GM06990 (cell line): ENCODE measurements at regions not wholly inside any gene's neighbourhood (a gene's known extent, or its start where the extent isn't known, plus 50 kb on each side); places are given as distances from the start of the nearest gene placed in this dataset.

Experiments used
- DNase-seq: peaks from one replicate; pipeline ENCODE4 v3.0.0-alpha.2; 2011; ENCODE audit not compliant: insufficient read length; ENCODE audit errors: extremely low read depth
- H3K27me3 ChIP-seq: replicated peaks from 2 replicates; pipeline ENCODE4 v1.6.0; 2011; ENCODE audit warnings: low read length; ENCODE audit not compliant: control insufficient read depth, insufficient read depth
- H3K36me3 ChIP-seq: 2 replicates; pipeline ENCODE4 v1.5.1; 2011; ENCODE audit warnings: low read length; ENCODE audit not compliant: control insufficient read depth, insufficient read depth
- H3K4me3 ChIP-seq: replicated peaks from 2 replicates; pipeline ENCODE4 v1.5.1; 2011; ENCODE audit warnings: low read depth, mild to moderate bottlenecking, control low read depth, low read length
- TF ChIP-seq, protein P1 (sequence below): IDR thresholded peaks from 2 replicates; pipeline ENCODE4 v1.5.1; 2011; ENCODE audit warnings: low read length, control low read depth, mild to moderate bottlenecking, inconsistent platforms; ENCODE audit not compliant: insufficient read depth, poor library complexity, severe bottlenecking

DNA sequence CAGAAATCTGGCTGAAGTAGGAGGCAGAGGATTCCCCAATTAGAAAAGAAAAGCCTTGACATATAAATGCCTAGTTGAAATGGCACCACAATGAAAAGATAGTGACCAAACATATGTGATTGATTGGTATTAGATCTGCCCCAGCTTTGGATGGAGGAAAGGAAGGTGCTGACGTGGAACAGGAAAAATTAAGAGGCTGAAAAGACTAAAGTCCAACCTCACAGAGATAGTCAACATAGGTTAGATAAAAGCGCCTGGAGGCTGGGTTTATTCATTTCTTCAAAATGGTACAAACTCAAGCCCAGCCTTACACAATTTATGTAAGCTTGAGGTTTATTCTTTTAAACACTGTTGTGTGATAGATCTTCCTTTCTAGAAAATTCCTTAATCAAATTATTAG lies 129.6 kb downstream of the RPS29 start:
- Histone ChIP-seq H3K36me3 (no peaks in the 10 kb centered on the region), H3K27me3 (no peaks in the 10 kb centered on the region; the same call in 1 of the 2 replicates)
- no peak for DNase-seq

DNA sequence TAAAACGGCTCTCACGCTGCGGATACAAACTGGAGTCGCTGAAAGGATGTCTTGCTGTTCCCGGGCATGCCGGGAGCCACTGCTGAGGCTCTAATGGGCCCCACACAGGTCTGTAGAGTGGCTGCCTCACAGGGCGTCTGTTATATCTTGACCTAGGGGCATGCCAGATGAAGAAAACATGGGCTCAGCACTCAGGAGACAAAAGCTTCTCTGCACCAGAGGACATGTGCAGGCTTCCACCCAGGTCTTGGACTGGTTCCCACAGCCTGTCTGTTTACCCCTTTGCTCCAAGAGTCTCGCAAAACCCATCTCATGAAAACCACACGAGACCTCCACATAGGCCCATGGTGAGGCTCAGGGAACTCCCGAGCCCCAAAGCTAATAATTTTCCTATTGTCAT lies 134.2 kb downstream of the RPS29 start:
- no peak overlapping the region for H3K4me3 ChIP-seq
- H3K27me3 ChIP-seq = no peaks in the 10 kb centered on the region; the same call in 1 of the 2 replicates
- TF ChIP-seq, protein P1, sequence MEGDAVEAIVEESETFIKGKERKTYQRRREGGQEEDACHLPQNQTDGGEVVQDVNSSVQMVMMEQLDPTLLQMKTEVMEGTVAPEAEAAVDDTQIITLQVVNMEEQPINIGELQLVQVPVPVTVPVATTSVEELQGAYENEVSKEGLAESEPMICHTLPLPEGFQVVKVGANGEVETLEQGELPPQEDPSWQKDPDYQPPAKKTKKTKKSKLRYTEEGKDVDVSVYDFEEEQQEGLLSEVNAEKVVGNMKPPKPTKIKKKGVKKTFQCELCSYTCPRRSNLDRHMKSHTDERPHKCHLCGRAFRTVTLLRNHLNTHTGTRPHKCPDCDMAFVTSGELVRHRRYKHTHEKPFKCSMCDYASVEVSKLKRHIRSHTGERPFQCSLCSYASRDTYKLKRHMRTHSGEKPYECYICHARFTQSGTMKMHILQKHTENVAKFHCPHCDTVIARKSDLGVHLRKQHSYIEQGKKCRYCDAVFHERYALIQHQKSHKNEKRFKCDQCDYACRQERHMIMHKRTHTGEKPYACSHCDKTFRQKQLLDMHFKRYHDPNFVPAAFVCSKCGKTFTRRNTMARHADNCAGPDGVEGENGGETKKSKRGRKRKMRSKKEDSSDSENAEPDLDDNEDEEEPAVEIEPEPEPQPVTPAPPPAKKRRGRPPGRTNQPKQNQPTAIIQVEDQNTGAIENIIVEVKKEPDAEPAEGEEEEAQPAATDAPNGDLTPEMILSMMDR = no peak
- no peaks in the 10 kb centered on the region for H3K36me3 ChIP-seq
- DNase-seq = no peak

More for the DNA sequence above, 129.6 kb downstream of the RPS29 start:
- TF ChIP-seq, protein P1 = no peak
- no peak overlapping the region for H3K4me3 ChIP-seq

DNA sequence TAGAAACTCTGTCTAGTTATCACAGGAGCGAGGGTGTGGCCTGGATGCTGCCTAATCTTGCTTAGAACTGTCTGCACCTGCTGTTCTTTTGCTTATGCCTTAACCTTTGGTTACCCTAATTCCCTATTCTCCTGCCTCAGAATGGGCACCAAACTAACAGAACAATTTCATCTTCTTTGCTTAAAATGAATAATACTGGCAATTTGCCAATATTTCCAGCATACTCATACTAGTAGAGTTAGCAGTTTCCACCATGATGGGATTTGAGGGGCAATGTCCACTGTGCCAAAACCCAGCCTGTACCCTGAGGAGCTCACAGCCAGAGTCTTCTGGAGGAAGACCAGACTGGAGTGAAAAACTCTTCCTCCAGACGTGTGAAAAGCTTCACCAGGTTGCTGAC lies 136.4 kb downstream of the RPS29 start:
- Histone ChIP-seq H3K27me3 (no peaks in the 10 kb centered on the region; the same call in 1 of the 2 replicates), H3K4me3 (no peak overlapping the region)
- TF ChIP-seq, protein P1 = no peak

DNA sequence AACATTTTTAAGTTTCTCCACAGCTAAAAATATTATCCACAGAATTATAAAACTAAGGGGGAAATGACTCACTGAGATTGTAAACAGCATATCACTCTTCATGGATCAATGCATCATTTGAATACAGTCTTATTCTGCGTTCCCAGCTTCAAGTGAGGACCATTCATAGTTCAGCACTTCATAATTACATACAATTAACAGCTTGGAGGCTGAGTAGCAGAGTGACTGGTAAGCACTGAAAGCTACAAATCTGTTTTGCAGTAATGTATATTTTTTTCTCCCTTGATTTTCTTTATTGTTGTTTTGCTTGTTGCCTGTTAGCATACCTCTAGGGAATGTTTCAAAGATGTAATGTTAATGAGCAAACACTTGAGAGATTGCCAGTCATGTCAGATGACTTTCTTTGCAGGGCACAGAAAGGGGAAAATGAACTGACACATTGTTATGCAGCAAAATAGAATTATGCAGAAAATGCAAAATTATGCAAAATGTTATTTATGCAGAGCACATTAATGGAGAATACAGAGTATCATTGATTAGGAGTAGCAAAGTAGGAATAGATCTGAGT lies 138.6 kb downstream of the RPS29 start:
- Histone ChIP-seq H3K4me3 (no peak overlapping the region), H3K36me3 (no peaks in the 10 kb centered on the region), H3K27me3 (no peaks in the 10 kb centered on the region)
- TF ChIP-seq, protein P1 = no peak
- no peak for DNase-seq

More for the DNA sequence above, 136.4 kb downstream of the RPS29 start:
- no peaks in the 10 kb centered on the region for H3K36me3 ChIP-seq
- no peak for DNase-seq

DNA sequence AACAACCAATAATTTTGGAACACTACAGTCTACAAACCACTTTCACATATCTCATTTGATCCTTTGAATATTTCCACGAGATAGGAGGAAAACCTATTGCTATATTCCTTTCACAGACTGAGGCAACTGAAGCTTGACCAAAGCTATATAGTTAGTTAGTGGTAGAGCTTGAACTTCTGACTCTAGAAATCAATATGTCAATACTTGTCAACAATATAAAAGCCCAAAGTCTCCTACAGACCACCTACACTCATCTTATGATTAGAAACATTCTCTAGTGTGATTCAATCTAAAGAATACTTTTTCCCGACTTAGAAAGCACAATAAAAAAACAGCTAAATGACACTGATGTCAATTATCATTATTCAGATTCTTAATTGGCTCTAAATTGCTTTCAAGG lies 139.4 kb downstream of the RPS29 start:
- TF ChIP-seq, protein P1 = no peak
- Histone ChIP-seq H3K27me3 (no peaks in the 10 kb centered on the region), H3K36me3 (no peaks in the 10 kb centered on the region), H3K4me3 (no peak overlapping the region)
- DNase-seq = no peak
